K562 (cell line): ENCODE measurements at regions not wholly inside any gene's neighbourhood (a gene's known extent, or its start where the extent isn't known, plus 50 kb on each side); places are given as distances from the start of the nearest gene placed in this dataset.

Source experiments
- ATAC-seq: fragments of 200-7000 bp; cut with Tn5 transposase; 3 replicates; pipeline ENCODE4 v1.9.1; 2020; ENCODE audit warnings: moderate library complexity
- BruUV-seq: library from RNA; stranded (reverse); fragments of 400-500 nt; replicated peaks from 2 replicates; lab custom pipeline; 2021; lab: Mats Ljungman, UMichigan
- CTCF ChIA-PET: fragments of 300-600 bp; formaldehyde crosslinking; extraction: SDS; loops from one replicate; lab custom pipeline; 2021; ENCODE audit warnings: low intra/inter-chr PET ratio; lab: Yijun Ruan, JAX
- POLR2A ChIA-PET: fragments of 300-600, 350-650 bp; sonication (Branson Sonifier 250); formaldehyde crosslinking; extraction: SDS; loops from one replicate; lab custom pipeline; 2021; ENCODE audit warnings: antibody characterized with exemption, inconsistent platforms; lab: Yijun Ruan, JAX
- DNase-seq, 4 experiments: peaks; one replicate each; pipeline versions ENCODE4 v3.0.0 to v3.0.0-alpha.2; 2011 to 2018; ENCODE audit warnings: low spot score in 3 of 4, mixed read lengths in 3 of 4; ENCODE audit errors: extremely low read depth in 1 of 4
- FAIRE-seq: peaks from 2 replicates; lab custom pipeline; 2011; peaks lifted over from hg19 to GRCh38; lab: Jason Lieb, UNC
- H2AFZ ChIP-seq: 2 replicates; pipeline ENCODE4 v1.6.0; 2011; ENCODE audit warnings: low read depth, low read length, control low read depth, inconsistent platforms
- H3K27ac ChIP-seq: fragments of 200-600 bp; 3 replicates; pipeline ENCODE4 v1.8.0; 2011; ENCODE audit warnings: low read depth, mild to moderate bottlenecking, control low read depth, inconsistent platforms, low read length, moderate library complexity, mixed read lengths; ENCODE audit errors: extremely low read depth
- H3K27me3 ChIP-seq, 2 experiments: fragments of 300-600 bp in 1 of 2; 2 replicates in 1 of 2; 3 replicates in 1 of 2; pipeline versions ENCODE4 v1.6.0 to v1.8.0; 2011; ENCODE audit warnings: inconsistent platforms in 2 of 2, low read length in 2 of 2, mild to moderate bottlenecking in 1 of 2, mixed read lengths in 1 of 2, moderate library complexity in 1 of 2; ENCODE audit not compliant: control insufficient read depth in 2 of 2, insufficient read depth in 2 of 2
- H3K36me3 ChIP-seq: fragments of 300-600 bp; 3 replicates; pipeline ENCODE4 v1.8.0; 2011; ENCODE audit warnings: mild to moderate bottlenecking, low read length, inconsistent platforms; ENCODE audit not compliant: control insufficient read depth, insufficient read depth
- H3K4me1 ChIP-seq, 2 experiments: fragments of 200-600 bp in 1 of 2; replicated peaks in 1 of 2; 2 replicates in 1 of 2; 3 replicates in 1 of 2; pipeline versions ENCODE4 v1.5.1 to v1.8.0; 2011; ENCODE audit warnings: inconsistent platforms in 2 of 2, low read length in 2 of 2, mild to moderate bottlenecking in 1 of 2, mixed read lengths in 1 of 2, moderate library complexity in 1 of 2; ENCODE audit not compliant: control insufficient read depth in 2 of 2, insufficient read depth in 2 of 2
- H3K4me2 ChIP-seq: 2 replicates; pipeline ENCODE4 v1.6.1; 2011; ENCODE audit warnings: low read length, control low read depth, inconsistent platforms, mixed read lengths; ENCODE audit not compliant: insufficient read depth
- H3K4me3 ChIP-seq: fragments of 200-600 bp; sonication (generic), shearing (Covaris generic); 2 replicates; pipeline ENCODE4 v1.5.1; 2016; ENCODE audit warnings: control low read depth, inconsistent platforms
- H3K79me2 ChIP-seq: fragments of 200-600 bp; 3 replicates; pipeline ENCODE4 v1.8.0; 2011; ENCODE audit warnings: low read length, inconsistent platforms; ENCODE audit not compliant: control insufficient read depth, insufficient read depth
- H3K9ac ChIP-seq, 2 experiments: 2 replicates each; pipeline versions ENCODE4 v1.6.0 to v1.6.1; 2011; ENCODE audit warnings: low read depth in 2 of 2, low read length in 2 of 2, control low read depth in 1 of 2, inconsistent platforms in 1 of 2, mild to moderate bottlenecking in 1 of 2, mixed read lengths in 1 of 2; ENCODE audit not compliant: insufficient read depth in 1 of 2
- H3K9me1 ChIP-seq: one replicate; pipeline ENCODE4 v1.6.0; 2011; ENCODE audit warnings: inconsistent platforms, mild to moderate bottlenecking, low read length, moderate library complexity; ENCODE audit not compliant: control insufficient read depth, insufficient read depth
- H3K9me3 ChIP-seq: replicated peaks from 2 replicates; pipeline ENCODE4 v1.5.1; 2011; ENCODE audit warnings: low read depth, low read length, inconsistent platforms; ENCODE audit not compliant: control insufficient read depth, insufficient read depth
- H4K20me1 ChIP-seq: replicated peaks from 2 replicates; pipeline ENCODE4 v1.6.1; 2011; ENCODE audit warnings: low read length, inconsistent platforms, mixed read lengths; ENCODE audit not compliant: control insufficient read depth, insufficient read depth
- ATF3 ChIP-seq, 2 experiments: fragments of 450-650 bp in 1 of 2; sonication (generic) in 1 of 2; formaldehyde crosslinking in 1 of 2; IDR thresholded peaks in 1 of 2; conservative IDR thresholded peaks in 1 of 2; 2 replicates each; pipeline versions ENCODE4 v1.6.1 to v1.8.1; 2016 to 2023; ENCODE audit warnings: mild to moderate bottlenecking in 2 of 2, moderate library complexity in 2 of 2, inconsistent platforms in 1 of 2, missing genetic modification reagents in 1 of 2
- ETS2 ChIP-seq: IDR thresholded peaks from 2 replicates; pipeline ENCODE4 v1.6.1; 2016; ENCODE audit warnings: borderline replicate concordance, missing genetic modification characterization, mild to moderate bottlenecking, moderate library complexity, missing compliant biosample characterization; ENCODE audit not compliant: poor library complexity, severe bottlenecking
- KDM5B ChIP-seq: fragments of 200-600 bp; sonication (generic); IDR thresholded peaks from 2 replicates; pipeline ENCODE4 v1.6.1; 2012; ENCODE audit warnings: low read depth, mild to moderate bottlenecking, moderate library complexity, low read length, control low read depth, inconsistent platforms; ENCODE audit not compliant: insufficient replicate concordance
- MCM3 ChIP-seq: fragments of 450-650 bp; IDR thresholded peaks from 2 replicates; pipeline ENCODE4 v1.6.1; 2016
- WGBS: fragments of 100-300 bp; shearing (Covaris generic); methylation state at CpG from one replicate; pipeline ENCODE4 v1.1.6; 2016; ENCODE audit warnings: low coverage, mixed read lengths; ENCODE audit not compliant: insufficient coverage; ENCODE audit errors: missing lambda C conversion rate; 5-methylcytosine and 5-hydroxymethylcytosine counted together
- in situ Hi-C: fragments of 300-500 bp; cut with MboI; formaldehyde crosslinking; loops from 4 replicates; pipeline ENCODE4 v1.15.0; 2018; ENCODE audit warnings: inconsistent platforms, mixed read lengths
- intact Hi-C: fragments of 100-400 bp; cut with micrococcal nuclease; formaldehyde crosslinking; loops from 2 replicates; pipeline ENCODE4 v1.14.2; 2022
- TF ChIP-seq, protein P1 (sequence below): sonication (generic); formaldehyde crosslinking; IDR thresholded peaks from 2 replicates; pipeline ENCODE4 v1.8.1; 2022; ENCODE audit warnings: missing genetic modification reagents
- TF ChIP-seq, protein P2 (sequence below): fragments of 250-450 bp; sonication (Bioruptor Pico); IDR thresholded peaks from 2 replicates; pipeline ENCODE4 v1.6.1; 2021; ENCODE audit warnings: mild to moderate bottlenecking

DNA sequence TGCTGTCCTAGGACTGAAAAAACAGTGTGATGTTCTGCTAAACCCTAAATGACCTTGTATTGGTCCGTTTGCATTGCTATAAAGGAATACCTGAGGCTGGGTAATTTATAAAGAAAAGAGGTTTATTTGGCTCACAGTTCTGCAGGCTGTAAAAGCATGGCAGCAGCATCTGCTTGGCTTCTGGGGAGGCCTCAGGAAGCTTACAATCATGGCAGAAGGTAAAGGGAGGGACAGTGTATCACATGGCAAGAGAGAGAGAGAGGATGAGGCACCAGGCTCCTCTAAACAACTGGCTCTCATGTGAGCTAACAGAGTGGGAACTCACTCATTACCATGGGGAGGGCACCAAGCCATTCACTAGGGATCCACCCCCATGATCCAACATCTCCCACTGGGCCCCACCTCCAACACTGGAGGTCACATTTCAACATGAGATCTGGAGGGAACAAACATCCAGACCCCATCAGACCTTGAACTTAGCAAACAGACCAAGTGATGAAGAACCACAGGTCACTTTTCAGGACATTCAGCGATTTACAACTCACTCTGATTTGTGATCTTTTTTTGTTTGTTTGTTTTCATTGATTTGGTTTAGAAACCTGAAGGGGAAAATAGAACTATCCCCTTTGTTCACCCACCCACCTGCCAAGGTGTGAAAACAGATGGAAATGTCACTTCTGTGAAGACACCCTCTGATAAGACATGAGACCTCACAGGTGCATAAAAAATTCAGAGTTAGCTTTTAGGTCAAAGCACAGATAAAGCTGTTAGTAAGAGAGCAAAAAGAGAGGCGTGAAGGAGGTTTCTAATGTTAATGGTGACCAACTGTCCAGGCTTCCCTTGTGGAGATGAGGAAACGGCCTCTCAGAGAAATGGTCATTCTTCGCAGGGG, 104.2 kb upstream of the RALGPS2 start:
- Histone ChIP-seq H4K20me1 (no peaks in the 10 kb centered on the region), H2AFZ (no peak overlapping the region), H3K9me1 (no peaks in the 10 kb centered on the region), H3K4me3 (no peak overlapping the region), H3K36me3 (no peaks in the 10 kb centered on the region), H3K79me2 (no peaks in the 10 kb centered on the region), H3K27me3 (peaks cover 0 to 10% of the 10 kb centered on the region in 2 experiments; a peak in 2 of 5 replicates), H3K27ac (no peak overlapping the region), H3K4me2 (no peak overlapping the region), H3K4me1 (no peaks in the 10 kb centered on the region), H3K9me3 (no peaks in the 10 kb centered on the region), H3K9ac (no peak overlapping the region)
- no peak for DNase-seq
- CTCF ChIA-PET: no interaction called here
- WGBS: 1% methylated on average over 5 of the region's 5 CpGs
- no peak for ATAC-seq
- FAIRE-seq: no peak
- BruUV-seq: no TSS peak
- TF ChIP-seq MCM3 (no peak), ATF3 (IDR thresholded peaks at IDR 0.05) (no peak), ATF3 (CRISPR knock-in tag; conservative IDR thresholded peaks at IDR 0.05) (no peak), KDM5B (no peak), ETS2 (no peak)
- TF ChIP-seq, protein P1, sequence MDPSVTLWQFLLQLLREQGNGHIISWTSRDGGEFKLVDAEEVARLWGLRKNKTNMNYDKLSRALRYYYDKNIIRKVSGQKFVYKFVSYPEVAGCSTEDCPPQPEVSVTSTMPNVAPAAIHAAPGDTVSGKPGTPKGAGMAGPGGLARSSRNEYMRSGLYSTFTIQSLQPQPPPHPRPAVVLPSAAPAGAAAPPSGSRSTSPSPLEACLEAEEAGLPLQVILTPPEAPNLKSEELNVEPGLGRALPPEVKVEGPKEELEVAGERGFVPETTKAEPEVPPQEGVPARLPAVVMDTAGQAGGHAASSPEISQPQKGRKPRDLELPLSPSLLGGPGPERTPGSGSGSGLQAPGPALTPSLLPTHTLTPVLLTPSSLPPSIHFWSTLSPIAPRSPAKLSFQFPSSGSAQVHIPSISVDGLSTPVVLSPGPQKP (CRISPR knock-in tag): no peak
- TF ChIP-seq, protein P2, sequence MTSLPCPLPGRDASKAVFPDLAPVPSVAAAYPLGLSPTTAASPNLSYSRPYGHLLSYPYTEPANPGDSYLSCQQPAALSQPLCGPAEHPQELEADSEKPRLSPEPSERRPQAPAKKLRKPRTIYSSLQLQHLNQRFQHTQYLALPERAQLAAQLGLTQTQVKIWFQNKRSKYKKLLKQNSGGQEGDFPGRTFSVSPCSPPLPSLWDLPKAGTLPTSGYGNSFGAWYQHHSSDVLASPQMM (CRISPR knock-in tag): no peak
- intact Hi-C loops: no loop called here
- POLR2A ChIA-PET: no interaction called here
- in situ Hi-C loops: no loop called here
